Stomach (tissue), 4 donors: ENCODE measurements at regions not wholly inside any gene's neighbourhood (a gene's known extent, or its start where the extent isn't known, plus 50 kb on each side); places are given as distances from the start of the nearest gene placed in this dataset.

Experiments used
- CTCF ChIP-seq, 7 experiments: fragments of 450-650 bp in 4 of 7; fragments of 200-600 bp in 3 of 7; sonication (generic) in 3 of 7; IDR thresholded peaks; one replicate each; pipeline ENCODE4 v1.5.1; 2016 to 2019; ENCODE audit warnings: antibody characterized with exemption in 7 of 7, control low read depth in 2 of 7, mild to moderate bottlenecking in 1 of 7
- EP300 ChIP-seq: sonication (generic); formaldehyde crosslinking; IDR thresholded peaks from one replicate; pipeline ENCODE4 v1.6.1; 2017; ENCODE audit warnings: antibody characterized with exemption

- TF ChIP-seq CTCF (IDR thresholded peaks at IDR 0.05), result no peak
- TF ChIP-seq EP300, result no peak
Observed at GRCh38 chr13:69556540-69557196, 551.0 kb upstream of the ATXN8OS start.
